HG03558 (cell line): ENCODE measurements at regions not wholly inside any gene's neighbourhood (a gene's known extent, or its start where the extent isn't known, plus 50 kb on each side); places are given as distances from the start of the nearest gene placed in this dataset.

Experiments
- ATAC-seq: cut with Tn5 transposase; IDR thresholded peaks from one replicate; pipeline ENCODE4 v1.9.1; 2021; ENCODE audit warnings: moderate number of reproducible peaks; ENCODE audit not compliant: unreplicated experiment; ENCODE audit errors: extremely low read depth

DNA sequence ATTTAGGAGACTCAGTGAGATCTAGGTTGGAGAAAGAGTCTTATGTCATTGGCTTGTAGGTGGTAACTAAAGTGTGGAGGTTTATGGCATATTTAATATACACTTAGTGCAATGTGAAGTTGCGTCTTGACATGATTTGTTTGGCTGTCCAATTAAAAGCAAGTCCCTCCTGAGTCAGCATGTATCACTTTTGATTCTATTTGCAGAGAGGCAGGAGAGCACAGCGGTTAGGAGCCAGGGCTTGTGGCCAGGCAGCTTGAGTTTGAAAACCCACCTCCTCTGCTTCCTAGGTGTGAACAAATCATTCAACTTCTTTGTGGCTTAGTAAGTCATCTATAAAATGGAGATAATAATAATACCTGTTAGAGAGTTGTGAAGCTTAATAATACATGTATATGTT is 68.5 kb upstream of the OTX2 start:
- no peak for ATAC-seq

GRCh38 chr14:56875104-56875675 is 64.9 kb upstream of the OTX2 start:
- ATAC-seq: no peak

DNA sequence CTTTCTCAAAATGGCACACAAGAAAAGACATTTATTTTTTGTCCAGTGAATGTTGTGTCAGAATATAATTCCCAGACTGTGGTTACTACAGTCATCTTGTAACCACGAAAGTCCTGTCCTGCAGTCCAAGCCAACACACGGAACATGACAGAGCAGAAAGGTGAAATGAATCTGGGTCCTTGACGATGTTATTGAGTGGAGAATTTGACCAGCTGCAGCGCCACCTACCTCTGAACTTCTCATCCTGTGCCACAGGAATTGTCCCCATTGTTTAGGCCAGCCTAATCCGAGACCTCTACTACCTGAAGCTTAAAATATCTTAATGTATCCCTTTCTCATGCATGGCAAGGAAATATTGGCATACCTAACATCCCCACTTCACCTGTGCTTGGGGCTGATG is 64.1 kb upstream of the OTX2 start:
- no peak for ATAC-seq

DNA sequence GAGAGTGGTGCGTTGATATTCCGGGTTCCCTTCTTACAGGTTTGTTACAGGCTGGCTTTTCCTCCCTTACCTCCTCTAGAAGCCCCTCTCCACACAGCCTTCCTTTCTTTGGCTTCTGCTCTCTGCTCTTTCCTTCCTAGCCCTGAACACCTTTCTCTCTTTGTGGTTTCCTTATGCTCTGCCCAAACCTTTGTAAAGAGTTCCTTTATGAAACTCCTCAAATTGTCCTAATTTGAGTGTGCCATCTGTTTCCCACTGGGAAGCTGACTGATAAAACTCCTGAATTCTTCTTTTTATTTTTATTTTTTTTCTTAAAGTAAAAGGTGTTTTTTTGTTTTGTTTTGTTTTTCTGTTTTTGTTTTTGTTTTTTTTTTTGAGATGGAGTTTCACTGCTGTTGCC is 60.1 kb upstream of the OTX2 start:
- no peak for ATAC-seq

DNA sequence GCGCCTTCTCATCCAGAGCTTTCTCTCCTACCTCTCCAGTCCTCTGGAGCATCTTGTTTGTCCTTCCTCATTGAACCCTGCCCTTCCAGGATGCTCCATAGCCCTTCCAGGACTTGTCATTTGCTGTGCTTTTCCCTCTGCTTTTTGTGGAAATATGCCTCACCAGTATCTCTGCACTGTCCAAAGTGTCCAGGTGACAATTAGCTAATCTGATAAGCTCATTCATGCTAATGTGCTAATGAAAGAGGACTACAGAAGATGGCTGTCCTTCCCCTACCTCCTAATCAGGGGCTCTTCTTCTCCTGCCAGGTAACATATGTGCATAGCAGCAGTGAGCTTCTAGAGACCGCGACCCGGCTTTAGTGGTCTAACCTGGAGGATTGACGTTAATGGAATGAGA is 58.4 kb upstream of the OTX2 start:
- ATAC-seq: no peak

DNA sequence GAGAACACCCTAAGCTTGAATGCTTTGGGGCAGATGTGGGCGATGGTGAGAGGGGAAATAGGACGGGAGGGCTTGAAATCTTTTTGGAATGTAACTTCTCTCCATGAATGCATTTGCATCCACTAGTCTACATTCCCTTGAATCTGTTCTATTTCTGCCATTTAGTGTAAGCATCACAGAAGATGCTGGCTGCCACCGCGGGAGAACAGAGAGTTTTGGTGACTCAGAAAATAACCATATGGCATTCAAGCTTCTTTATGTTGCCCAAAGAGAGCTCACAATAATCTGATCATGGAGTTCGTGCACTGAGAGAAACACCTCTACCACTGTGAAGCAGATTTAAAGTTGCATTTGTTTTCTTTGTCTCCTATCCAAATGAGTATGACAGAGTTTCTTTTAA is 52.6 kb upstream of the OTX2 start:
- no peak for ATAC-seq

DNA sequence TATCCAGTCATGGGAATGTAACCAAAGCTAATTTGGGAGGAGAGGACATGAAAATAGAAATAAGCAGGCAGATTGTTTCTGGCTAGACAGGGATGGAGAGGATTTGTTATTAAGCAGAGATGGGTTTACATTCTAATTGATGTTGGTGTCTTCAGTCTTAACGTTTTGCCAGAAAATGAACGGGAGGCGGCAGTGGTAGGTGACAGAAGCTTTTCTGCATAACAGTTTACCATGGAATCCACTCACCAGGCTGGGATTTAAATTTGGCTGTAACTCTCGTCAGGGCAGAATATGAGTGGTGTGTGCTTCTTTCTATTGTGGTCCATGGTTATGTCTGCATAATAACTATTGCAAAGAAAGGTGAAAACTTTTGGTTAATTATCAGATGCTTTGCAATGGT is 50.2 kb upstream of the OTX2 start:
- ATAC-seq: no peak
